ENCODE measurements at regions not wholly inside any gene's neighbourhood (a gene's known extent, or its start where the extent isn't known, plus 50 kb on each side); places are given as distances from the start of the nearest gene placed in this dataset.

DNA sequence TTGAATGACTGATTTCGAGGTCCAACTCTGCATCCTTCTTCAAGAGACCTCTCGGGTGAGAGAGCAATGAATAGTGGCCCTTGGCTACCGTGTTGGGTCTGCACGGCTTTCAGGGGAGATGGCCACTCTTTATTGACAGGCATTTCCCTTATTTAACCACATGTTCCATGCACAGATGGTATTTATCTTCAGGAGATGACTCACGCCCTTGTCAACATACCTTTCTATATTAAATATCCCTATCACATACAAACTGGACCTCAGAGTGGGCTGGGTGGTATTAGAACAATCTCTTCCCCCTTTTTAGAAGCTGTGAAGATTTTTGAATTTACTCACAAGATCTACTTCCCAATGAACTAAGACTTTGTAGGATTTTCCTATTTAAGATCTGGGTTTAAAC is 109.6 kb upstream of the CDC42EP3 start:
- H3K4me3 ChIP-seq (ENCODE audit: low read depth, low read length): no peak overlapping the region
- peak; percentile 68 for DNase-seq (ENCODE audit: low read depth)
- TF ChIP-seq, protein P1, sequence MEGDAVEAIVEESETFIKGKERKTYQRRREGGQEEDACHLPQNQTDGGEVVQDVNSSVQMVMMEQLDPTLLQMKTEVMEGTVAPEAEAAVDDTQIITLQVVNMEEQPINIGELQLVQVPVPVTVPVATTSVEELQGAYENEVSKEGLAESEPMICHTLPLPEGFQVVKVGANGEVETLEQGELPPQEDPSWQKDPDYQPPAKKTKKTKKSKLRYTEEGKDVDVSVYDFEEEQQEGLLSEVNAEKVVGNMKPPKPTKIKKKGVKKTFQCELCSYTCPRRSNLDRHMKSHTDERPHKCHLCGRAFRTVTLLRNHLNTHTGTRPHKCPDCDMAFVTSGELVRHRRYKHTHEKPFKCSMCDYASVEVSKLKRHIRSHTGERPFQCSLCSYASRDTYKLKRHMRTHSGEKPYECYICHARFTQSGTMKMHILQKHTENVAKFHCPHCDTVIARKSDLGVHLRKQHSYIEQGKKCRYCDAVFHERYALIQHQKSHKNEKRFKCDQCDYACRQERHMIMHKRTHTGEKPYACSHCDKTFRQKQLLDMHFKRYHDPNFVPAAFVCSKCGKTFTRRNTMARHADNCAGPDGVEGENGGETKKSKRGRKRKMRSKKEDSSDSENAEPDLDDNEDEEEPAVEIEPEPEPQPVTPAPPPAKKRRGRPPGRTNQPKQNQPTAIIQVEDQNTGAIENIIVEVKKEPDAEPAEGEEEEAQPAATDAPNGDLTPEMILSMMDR (IDR thresholded peaks at IDR 0.05; ENCODE audit: insufficient read depth, low read length): no peak

DNA sequence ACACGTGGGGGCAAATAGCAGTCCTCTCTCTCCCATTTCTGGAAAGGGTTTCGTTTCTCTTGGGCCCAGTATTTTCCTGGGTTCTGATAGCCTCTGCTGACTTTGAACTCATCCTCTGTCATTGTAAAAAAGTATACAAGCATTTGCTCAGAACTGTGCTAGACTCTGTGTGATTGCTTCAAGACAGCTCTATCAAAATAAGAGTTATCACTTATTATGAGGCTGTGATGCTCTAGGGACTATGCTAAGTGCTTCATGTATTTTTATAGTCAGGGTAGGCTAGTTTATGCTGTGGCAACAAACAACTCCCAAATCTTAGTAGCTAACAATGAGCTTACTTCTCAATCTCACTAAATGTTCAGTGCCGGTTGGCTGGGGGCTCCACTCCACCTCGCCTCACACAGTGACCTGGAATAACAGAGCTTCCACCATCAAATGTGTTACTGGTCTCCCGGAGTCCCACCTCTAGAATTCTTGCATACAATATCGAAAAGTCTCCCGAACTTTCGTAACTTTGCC is 110.8 kb upstream of the CDC42EP3 start:
- TF ChIP-seq, protein P1 (IDR thresholded peaks at IDR 0.05; ENCODE audit: insufficient read depth, low read length): no peak
- H3K4me3 ChIP-seq (ENCODE audit: low read depth, low read length): no peak overlapping the region
- DNase-seq (ENCODE audit: low read depth): no peak

DNA sequence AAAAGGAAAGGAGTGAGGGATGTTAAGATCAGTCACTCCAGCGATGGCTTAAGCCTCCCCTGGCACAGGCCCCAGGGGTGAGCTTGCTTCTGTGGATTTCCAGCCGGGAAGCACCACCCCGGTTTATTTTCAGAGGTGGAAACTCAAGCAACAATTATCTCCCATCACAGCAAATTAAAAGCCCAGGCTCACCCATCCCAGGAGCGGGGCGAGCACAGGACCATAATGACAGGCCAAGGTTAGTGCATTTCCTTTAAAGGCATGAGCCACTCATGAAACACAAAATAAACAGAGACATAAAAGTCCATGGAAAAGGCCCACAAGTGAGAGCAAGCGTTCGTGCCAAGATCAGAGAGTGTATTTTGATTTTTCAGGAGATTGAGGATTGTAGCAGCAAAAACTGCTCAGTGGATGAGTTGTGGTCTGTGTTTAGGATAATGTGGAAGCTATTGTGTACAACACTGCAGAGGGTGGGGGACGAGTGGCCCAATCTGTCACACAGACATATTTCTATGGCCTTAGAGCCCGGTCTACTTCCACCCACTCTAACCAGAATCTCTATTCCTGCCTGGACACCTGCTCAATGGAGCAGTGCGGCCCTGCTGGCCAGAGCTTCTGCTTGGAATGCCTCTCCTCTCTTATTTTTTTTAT is 111.4 kb upstream of the CDC42EP3 start:
- TF ChIP-seq, protein P1 (IDR thresholded peaks at IDR 0.05; ENCODE audit: insufficient read depth, low read length): no peak
- no peak for DNase-seq (ENCODE audit: low read depth)
- H3K4me3 ChIP-seq (ENCODE audit: low read depth, low read length): no peak overlapping the region

DNA sequence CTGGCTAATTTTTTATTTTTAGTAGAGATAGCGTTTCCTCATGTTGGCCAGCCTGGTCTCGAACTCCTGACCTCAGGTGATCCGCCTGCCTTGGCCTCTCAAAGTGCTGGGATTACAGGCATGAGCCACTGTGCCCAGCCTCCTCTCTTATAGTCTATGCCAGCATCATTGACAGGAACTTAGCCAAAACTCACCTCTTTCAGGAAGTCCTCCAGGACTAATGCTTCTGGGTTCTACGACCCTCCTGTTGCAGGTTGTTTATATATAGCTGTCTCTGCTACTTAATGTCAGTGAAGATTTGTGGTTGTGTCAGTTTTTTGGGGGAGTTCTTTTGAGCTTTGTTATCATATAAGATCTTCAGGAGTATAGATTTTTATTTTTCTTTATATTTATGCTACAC is 112.1 kb upstream of the CDC42EP3 start:
- no peak overlapping the region for H3K4me3 ChIP-seq (ENCODE audit: low read depth, low read length)

DNA sequence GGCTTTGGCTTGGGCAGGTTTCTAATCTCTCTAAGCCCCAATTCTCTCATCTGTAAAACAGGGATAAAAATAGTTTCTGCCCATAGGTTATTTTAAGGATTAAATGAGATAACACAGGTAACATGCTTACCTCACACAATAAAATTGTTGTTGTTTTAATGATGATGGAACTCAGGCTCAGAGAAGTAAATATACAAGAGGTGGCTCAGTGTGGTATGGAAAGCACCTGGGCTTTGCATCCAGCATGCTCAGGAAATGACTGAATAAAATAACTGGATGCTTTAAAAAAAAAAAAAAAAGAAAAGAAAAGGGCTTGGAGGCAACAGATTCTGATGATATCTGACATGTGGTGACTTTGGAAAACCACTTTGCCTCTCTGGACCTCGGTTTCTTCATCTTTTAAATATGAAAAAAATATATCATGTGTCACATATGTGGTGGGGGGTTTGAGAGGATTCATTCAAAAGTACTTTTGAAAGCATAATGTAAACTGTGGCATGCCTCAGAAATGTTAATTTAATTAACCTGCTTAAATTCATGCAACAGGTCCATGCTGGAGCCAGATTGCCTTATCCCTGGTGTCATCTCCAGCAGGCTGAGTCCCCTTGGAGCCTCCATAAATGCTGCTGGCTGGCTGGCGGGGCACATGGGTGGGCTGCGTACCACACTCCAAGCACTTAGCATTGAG is 112.8 kb upstream of the CDC42EP3 start:
- no peak overlapping the region for H3K4me3 ChIP-seq (ENCODE audit: low read depth, low read length)
- no peak for DNase-seq (ENCODE audit: low read depth)
- TF ChIP-seq, protein P1 (IDR thresholded peaks at IDR 0.05; ENCODE audit: insufficient read depth, low read length): no peak

More for the DNA sequence above, 112.1 kb upstream of the CDC42EP3 start:
- no peak for DNase-seq (ENCODE audit: low read depth)
- TF ChIP-seq, protein P1 (IDR thresholded peaks at IDR 0.05; ENCODE audit: insufficient read depth, low read length): no peak

DNA sequence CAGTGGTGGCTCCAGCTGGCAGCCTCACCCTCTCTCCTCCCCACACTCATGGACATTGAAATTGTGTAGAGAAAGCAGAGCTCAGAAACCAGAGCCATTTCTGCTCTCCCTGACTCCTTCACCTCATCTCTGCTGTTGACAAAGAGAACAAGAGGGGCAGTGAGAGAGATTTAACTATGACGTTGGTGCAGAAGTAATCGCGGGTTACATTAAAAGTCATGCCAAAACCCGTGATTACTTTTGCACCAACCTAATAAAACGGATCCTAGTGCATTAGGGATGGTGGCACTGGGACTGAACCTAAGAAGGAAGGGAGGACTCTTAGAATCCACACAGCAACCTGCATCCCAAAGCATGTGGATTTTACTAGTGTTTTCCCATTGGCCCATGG is 113.3 kb upstream of the CDC42EP3 start:
- H3K4me3 ChIP-seq (ENCODE audit: low read depth, low read length): no peak overlapping the region
- no peak for DNase-seq (ENCODE audit: low read depth)
- TF ChIP-seq, protein P1 (IDR thresholded peaks at IDR 0.05; ENCODE audit: insufficient read depth, low read length): no peak
